Sigmoid colon (tissue), 4 donors: ENCODE measurements at regions not wholly inside any gene's neighbourhood (a gene's known extent, or its start where the extent isn't known, plus 50 kb on each side); places are given as distances from the start of the nearest gene placed in this dataset.

Source experiments
- CTCF ChIP-seq, 4 experiments: fragments of 450-650 bp in 3 of 4; fragments of 200-600 bp in 1 of 4; IDR thresholded peaks; one replicate each; pipeline ENCODE4 v1.5.1; 2016 to 2019; ENCODE audit warnings: antibody characterized with exemption in 4 of 4, mild to moderate bottlenecking in 3 of 4, moderate library complexity in 2 of 4
- EP300 ChIP-seq, 4 donors: sonication (generic); formaldehyde crosslinking; IDR thresholded peaks; one replicate each; pipeline ENCODE4 v1.6.1; 2017; ENCODE audit warnings: antibody characterized with exemption in 4 of 4
- POLR2A ChIP-seq, 2 donors: fragments of 450-650 bp; IDR thresholded peaks; one replicate each; pipeline ENCODE4 v1.6.1; 2016; ENCODE audit warnings: antibody characterized with exemption in 2 of 2, mild to moderate bottlenecking in 2 of 2, moderate library complexity in 2 of 2
- POLR2AphosphoS5 ChIP-seq, 4 donors: sonication (generic); formaldehyde crosslinking; IDR thresholded peaks; one replicate each; pipeline ENCODE4 v1.6.1; 2017; ENCODE audit warnings: antibody characterized with exemption in 4 of 4

DNA sequence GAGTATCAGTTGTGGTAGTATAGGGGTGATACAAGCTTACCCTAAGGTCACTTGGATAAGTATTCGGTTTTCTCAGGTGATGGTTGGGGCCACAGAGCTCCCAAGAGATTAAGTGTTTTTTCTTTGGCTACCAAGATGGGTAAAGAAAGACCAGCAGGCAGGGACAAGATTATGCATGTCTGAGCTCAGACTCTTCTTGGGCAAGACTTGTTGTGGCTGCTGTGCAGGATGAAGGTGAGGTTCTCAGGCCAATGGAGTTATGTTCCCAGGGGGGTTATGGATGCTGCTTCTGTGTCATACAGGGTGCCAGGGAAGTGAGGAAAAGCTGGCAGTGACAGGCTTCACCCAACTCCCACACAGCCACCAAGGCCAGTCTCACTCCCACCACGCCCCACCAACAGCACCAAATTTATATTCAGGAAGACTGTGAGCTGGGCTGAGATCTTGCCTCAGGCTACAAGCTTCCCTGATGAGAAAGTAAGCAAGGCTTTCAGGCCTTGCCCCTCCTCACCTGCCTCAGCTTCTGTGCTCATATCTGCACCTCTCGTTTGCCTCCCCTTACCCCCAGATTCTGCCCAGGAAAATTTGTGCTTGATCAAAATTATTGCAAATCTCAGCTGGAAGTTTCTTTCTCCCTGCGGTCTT, 511.8 kb upstream of the SLITRK1 start:
- TF ChIP-seq POLR2A (IDR thresholded peaks at IDR 0.05) = no peak
- TF ChIP-seq POLR2AphosphoS5 (IDR thresholded peaks at IDR 0.05) = no peak
- TF ChIP-seq CTCF (IDR thresholded peaks at IDR 0.05) = no peak
- TF ChIP-seq EP300 (IDR thresholded peaks at IDR 0.05) = no peak
